Fibroblast of skin of right biceps (primary cell): ENCODE measurements at regions not wholly inside any gene's neighbourhood (a gene's known extent, or its start where the extent isn't known, plus 50 kb on each side); places are given as distances from the start of the nearest gene placed in this dataset.

Experiments
- DNase-seq: peaks from one replicate; pipeline ENCODE4 v3.0.0-alpha.2; 2013

DNA sequence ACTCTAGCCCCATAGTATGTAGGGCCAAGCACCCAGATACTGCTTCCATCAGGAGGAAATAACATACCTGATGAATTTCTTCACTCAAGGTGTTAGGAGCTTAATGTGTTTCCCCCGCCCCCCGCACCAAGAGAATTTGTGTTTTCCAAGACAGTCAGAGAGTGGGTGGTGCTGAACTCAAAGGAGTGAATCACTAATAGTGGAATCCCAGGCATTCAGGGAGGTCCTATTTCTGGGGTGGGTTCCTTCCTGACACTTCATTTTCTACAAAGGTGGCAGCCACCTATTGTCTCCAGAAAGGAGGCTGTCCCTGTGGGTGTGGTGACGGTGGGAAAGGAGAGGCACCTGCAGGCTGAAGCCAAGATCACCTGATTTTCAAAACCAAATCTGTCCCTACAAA is 50.8 kb upstream of the ELF5 start:
- DNase-seq: peak; percentile 45

GRCh38 chr11:34564807-34565241 is 51.2 kb upstream of the ELF5 start:
- DNase-seq: no peak

DNA sequence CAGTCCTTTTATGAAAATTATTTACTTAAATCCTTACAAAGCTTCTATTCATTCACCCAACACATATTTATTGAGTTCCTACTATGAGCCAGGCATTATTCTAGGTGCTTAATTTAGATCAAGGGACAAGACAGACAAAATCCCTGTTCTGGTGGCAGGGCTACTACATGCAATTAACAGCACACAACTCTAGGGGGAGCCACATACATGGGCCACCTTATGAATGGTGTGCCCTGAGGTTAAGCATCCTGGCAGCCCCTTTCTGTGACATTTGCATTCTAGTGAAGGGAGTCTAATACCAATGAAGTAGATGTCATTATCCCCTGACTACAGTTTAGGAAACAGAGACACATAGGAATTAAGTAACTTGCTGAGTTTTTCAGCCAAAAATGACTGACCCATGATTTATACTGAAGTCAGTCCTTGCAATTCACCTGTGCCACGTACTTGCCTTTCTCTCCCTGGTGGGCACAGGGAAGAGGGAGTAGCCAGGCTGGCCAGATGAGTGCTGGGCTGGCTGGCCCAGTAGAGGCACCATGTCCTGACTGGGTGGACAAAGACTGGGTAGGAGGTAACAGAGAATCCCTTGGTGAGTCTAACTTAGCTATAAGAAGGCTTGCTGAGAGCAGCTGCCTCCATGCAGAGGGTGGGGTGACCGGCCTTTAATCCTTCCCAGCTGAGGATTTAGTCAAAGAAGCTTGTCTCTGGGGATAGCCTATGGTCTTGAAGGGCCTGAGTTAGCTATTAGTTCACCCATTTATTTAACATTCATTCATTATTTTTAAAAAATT is 52.0 kb upstream of the ELF5 start:
- no peak for DNase-seq

- no peak for DNase-seq
Measured at GRCh38 chr11:34566208-34566551, 52.6 kb upstream of the ELF5 start.

- no peak for DNase-seq
Measured at GRCh38 chr11:34566736-34567135, 53.1 kb upstream of the ELF5 start.

DNA sequence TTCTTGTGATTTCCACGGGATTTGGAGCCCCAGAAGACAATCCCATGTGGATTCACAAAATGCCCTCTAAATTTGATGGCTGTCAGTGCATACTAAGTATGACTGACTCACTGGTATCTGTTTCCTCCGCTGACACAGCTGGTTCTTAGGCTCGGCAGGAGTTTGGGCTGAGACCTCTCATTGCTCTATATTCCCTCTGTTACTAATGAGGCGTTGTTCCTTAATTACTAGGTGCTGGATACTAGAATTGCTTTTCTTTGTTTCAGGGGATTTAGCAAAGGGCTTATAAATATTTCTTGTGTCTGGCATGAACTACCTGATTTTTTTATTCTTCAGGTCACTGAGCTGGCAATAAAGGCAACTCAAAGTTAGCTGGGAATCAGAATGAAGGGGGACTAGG is 53.2 kb upstream of the EHF start:
- no peak for DNase-seq

- peak; percentile 25 for DNase-seq
Measured at GRCh38 chr11:34570584-34570983, 50.3 kb upstream of the EHF start.
